NCI-H524 (cell line): ENCODE measurements at regions not wholly inside any gene's neighbourhood (a gene's known extent, or its start where the extent isn't known, plus 50 kb on each side); places are given as distances from the start of the nearest gene placed in this dataset.

Experiments used
- DNase-seq, 2 experiments: peaks; one replicate each; lab custom pipeline; 2025; lab: John Stamatoyannopoulos, UW

DNA sequence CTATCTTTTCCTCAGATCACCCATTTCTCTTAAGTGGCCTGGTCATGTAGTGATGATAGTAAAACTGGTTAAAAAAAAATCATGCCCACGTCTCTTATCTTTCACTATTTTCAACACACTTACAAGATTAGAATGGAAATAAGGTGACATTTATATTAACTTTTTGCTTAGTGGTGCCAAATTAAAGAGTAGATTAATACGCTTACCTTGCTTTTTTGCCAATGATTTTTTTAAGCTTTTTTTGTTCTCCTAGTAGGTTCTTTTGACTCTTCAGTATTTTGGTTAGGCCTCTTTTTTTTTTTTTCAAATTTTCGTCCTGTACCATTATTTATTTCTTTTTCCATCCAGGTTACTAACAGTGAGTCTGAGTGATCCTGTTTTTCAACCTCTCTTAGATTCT is 147.9 kb downstream of the PTCSC3 start:
- DNase-seq, result no peak

DNA sequence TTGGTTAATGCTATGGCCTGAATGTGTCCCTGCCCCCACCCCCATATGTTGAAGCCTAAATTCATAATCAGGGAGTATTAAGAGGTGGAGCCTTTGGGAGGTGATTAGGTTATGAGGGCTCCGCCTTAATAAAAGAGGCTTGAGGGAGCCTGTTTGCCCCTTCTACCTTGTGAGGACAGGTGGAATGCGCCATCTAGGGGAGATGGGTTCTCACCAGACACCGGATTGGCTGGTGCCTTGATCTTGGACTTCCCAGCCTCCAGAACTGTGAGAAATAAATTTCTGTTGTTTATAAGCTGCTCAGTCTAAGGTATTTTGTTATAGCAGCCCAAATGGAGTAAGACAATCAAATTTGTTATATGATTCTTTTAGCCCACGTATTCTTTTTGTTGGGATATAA is 148.3 kb downstream of the PTCSC3 start:
- peak; percentile 82 to 84 for DNase-seq

DNA sequence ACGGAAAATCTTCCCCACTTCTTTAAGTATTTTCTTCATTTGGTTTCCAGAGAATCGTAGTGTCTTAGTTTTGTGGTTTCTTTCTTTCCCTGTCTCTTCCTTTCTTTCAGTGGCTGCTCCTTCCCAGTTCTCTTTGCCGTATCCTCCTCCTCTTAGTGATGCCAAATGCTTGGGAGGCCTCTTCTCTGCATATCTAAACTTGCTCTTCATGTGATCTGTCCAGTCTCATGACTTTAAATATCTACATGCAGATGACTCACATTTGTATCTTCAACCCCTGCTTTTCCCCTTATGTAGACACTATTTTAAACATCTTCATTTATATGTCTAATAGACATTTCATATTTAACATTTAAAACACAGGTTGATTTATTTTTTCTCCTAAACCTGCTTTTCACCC is 149.2 kb downstream of the PTCSC3 start:
- DNase-seq, result no peak

DNA sequence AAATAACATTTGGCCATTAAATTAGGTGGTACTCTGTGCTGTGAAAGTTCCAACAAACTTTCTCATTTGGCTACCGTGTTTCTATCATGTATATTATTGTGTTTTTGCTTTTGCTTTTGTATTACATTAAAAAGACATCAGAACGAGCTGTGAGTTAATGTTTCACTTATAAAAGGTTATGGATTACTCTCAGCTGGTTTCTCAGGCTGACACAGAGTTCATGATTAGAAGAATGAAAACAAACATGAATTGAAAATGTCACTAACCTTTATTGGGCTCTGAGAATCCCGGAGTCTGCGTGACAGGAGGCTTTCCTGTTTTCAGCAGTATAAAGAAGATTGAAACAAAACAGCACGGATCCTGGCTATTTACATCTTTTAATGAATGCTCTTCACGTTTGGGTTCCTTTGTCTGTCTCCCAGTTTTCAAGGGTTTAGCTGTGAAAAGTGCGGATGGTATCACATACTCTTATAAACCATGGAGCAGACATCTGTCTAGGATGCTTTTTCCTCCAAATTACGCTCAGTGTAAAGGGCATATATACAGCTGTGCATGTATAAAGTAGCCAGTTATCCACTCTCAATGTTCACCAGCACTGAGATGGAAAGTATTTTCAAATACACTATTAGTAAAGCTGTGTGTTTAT is 153.6 kb downstream of the PTCSC3 start:
- peak in 1 of 2 experiments; percentile 18 for DNase-seq

GRCh38 chr14:36021591-36022320 is 154.8 kb downstream of the PTCSC3 start:
- DNase-seq, result no peak

DNA sequence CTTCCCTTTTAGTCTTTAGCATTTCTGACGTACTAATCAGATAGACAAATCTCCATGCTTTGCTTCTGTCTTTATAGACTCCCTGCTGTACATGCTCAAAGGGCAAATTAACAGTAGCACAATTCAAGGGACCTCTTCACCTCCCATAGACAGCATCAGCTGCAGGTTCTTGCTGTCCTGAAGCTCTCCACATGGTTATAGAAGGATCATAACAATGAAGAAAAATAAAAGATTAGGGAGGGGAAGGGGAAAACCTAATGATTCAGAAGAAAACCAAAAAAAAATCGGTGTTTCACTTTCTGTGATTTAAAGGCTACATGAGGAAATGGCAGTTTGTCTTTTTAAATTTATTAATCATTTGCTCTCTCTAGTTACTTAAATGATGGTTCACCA is 155.5 kb downstream of the PTCSC3 start:
- no peak for DNase-seq

GRCh38 chr14:36020120-36021029 is 156.1 kb downstream of the PTCSC3 start:
- DNase-seq, result no peak

- DNase-seq, result no peak
Measured at GRCh38 chr14:36019126-36019525, 157.4 kb downstream of the PTCSC3 start.

- no peak for DNase-seq
Measured at GRCh38 chr14:36014236-36014635, 162.3 kb downstream of the PTCSC3 start.

DNA sequence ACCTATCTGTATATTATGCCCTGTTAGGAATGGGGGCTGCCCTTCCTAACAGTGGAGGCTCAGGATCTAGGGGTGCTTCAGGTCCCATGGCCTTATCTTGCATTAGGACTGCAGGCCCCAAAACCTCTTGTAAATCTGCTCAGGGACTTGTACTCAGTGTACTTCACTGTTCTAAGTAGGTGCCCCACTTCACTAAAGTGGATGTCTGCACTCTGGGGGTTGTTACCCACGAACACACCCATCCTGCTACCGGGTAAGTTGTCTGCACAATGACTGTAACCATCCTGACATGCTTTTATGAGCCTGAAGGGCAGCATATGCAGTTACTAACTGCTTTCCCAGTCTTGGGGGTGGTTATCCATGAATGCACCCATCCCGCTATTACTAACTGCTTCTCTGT is 163.0 kb downstream of the PTCSC3 start:
- DNase-seq, result no peak

DNA sequence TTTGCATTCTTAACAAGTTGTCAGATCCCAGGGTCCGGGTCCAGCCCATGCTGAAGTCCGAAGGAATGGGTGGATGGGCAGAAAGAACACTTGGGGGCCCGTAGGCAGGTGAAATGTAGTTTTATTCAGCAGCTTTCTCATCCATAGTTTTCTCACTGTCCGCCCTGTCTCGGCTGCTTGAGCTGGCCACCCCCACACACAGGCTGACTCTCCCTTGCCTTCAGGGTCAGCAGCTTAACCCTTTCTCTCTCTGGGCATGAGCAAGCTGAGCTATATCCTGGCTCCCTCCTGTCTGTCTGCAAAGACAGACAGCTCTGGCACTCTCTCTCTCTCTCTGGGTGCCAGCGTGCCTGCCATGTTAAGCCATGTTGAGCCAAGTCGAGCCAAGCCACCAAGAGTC is 163.9 kb downstream of the PTCSC3 start:
- no peak for DNase-seq

DNA sequence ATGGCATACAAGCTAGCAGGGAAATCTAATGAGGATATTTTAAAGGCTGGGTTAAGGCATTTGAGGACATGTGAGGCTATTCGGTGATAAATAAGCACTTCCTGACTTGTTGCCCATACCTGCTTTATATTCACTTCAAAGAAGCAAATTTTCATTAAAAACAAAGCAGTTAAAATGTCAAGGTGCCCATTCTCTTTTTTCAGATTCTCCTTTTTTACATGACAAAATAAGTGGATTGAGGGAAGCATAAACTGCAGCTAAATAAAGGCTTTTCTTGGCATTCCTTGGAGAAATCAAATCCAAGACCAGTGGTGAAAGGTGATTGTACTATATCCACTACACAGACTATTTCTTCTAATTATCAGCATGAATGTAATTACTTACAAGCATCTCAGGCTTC is 166.9 kb downstream of the PTCSC3 start:
- no peak for DNase-seq

DNA sequence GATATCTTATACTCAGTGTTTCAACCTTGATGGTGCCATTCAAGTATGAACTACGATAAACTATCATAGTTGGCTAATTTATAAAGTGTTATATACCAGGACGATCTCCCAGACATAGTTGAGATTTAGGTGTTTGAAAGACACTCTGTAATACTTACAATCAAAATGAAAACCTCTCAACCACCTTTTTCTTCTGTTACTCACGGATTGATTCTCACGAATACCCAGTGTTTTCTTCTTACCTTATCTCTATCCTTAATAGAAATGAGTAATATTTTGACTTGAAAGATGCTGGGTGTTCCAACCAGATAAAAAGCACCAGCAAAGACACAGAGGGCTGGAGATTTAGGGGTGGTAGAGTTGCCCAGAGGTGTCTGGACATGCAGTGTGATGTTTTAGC is 169.9 kb downstream of the PTCSC3 start:
- DNase-seq, result no peak

GRCh38 chr14:36005670-36006069 is 170.9 kb downstream of the PTCSC3 start:
- DNase-seq, result no peak

GRCh38 chr14:36001936-36002335 is 174.6 kb downstream of the PTCSC3 start:
- no peak for DNase-seq

- DNase-seq, result peak; percentile 76 to 95
Measured at GRCh38 chr14:35999294-35999693, 173.2 kb downstream of the BRMS1L start.

GRCh38 chr14:35998303-35998702 is 172.2 kb downstream of the BRMS1L start:
- DNase-seq, result no peak

DNA sequence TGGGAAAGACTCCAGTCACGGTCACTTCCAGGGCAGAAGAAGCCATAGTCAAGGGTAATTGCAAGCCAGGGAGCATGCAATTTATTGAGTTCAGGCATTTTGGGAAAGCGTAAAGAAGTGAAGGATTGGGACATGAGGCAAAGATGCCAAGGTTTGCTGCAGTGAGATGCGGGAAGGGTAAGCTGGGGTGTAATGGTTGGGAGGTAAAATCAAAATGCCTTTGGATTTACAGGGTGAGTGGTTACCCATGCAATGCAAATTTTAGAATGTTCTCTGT is 167.5 kb downstream of the BRMS1L start:
- DNase-seq, result no peak

DNA sequence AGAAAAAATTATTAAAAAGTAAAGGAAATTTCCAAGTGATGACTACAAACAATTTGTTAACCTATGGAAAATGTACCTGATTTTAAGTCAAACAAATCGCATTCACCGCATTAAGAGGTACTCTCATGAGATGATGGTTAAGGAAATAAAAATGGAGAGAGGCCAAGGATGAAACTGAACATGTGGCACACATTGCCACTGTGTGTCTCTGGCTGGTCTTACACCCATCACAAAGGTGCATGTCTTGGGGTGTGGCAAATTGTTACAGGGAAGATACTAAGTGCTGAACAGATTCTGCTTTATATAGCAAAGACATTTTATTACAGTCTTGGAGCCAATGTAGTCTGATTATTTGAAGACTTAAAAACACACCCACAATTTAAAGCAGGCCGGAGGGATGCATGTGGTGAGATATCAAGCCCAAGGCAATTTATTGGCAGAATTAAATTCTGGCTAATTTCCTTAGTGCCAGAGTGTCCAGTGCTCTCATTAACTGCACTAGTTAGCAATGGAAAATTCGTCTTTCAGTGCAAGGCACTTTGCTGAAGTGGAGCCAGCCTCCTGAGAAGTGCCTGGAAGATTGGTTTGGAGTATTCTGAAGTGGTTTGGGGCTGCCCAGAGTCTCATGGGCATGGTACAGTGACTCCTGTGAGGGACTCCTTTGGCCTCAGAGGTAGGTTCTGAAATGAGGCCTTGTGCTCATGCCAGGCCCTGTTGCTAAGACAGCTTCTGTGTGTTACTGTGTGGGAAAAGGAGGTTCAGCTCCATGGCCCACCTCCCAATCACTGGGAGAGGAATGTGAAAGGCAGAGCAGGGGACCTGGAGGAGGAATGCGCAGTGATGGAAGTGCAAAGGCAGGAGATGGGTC is 166.9 kb downstream of the BRMS1L start:
- DNase-seq, result peak; percentile 66 to 84

GRCh38 chr14:35991356-35991755 is 165.2 kb downstream of the BRMS1L start:
- DNase-seq, result peak; percentile 83 to 95

DNA sequence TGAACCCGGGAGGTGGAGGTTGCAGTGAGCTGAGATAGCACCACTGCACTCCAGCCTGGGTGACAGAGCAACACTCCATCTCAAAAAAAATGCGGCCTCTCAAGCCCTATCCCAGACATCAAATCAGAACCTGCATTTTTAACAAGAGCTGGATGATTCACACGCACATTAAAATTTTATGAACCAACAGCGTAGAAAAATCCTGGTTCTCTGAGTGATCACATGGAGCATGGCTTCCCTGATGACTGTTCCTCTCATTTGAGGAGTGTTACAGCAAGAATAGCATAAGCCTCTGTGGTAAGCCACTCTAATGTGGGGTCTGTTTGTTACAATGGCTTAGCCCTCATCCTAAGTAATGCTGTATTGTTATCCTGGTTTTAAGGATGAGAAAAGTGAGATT is 163.6 kb downstream of the BRMS1L start:
- DNase-seq, result no peak
